ENCODE measurements at regions not wholly inside any gene's neighbourhood (a gene's known extent, or its start where the extent isn't known, plus 50 kb on each side); places are given as distances from the start of the nearest gene placed in this dataset.

- H3K4me3 ChIP-seq (ENCODE audit: low read length) = no peak overlapping the region
- DNase-seq (ENCODE audit: low read depth, low spot score) = no peak
Measured at GRCh38 chr22:34115722-34116121, 195.4 kb upstream of the LARGE1 start.

- H3K4me3 ChIP-seq (ENCODE audit: low read length) = no peak overlapping the region
- DNase-seq (ENCODE audit: low read depth, low spot score) = no peak
Measured at GRCh38 chr22:34116126-34116525, 195.8 kb upstream of the LARGE1 start.

- DNase-seq (ENCODE audit: low read depth, low spot score) = no peak
- no peak overlapping the region for H3K4me3 ChIP-seq (ENCODE audit: low read length)
Measured at GRCh38 chr22:34122042-34122441, 201.8 kb upstream of the LARGE1 start.

GRCh38 chr22:34129691-34130486 is 209.6 kb upstream of the LARGE1 start:
- no peak overlapping the region for H3K4me3 ChIP-seq (ENCODE audit: low read length)
- DNase-seq (ENCODE audit: low read depth, low spot score) = no peak

GRCh38 chr22:34135749-34136148 is 215.5 kb upstream of the LARGE1 start:
- no peak overlapping the region for H3K4me3 ChIP-seq (ENCODE audit: low read length)
- no peak for DNase-seq (ENCODE audit: low read depth, low spot score)

GRCh38 chr22:34150023-34150422 is 229.7 kb upstream of the LARGE1 start:
- DNase-seq (ENCODE audit: low read depth, low spot score) = no peak
- no peak overlapping the region for H3K4me3 ChIP-seq (ENCODE audit: low read length)

GRCh38 chr22:34159491-34159890 is 239.2 kb upstream of the LARGE1 start:
- DNase-seq (ENCODE audit: low read depth, low spot score) = no peak
- no peak overlapping the region for H3K4me3 ChIP-seq (ENCODE audit: low read length)

GRCh38 chr22:34160141-34160783 is 240.0 kb upstream of the LARGE1 start:
- DNase-seq (ENCODE audit: low read depth, low spot score) = no peak

GRCh38 chr22:34161431-34162123 is 241.3 kb upstream of the LARGE1 start:
- H3K4me3 ChIP-seq (ENCODE audit: low read length) = no peak overlapping the region
- DNase-seq (ENCODE audit: low read depth, low spot score) = no peak

More at GRCh38 chr22:34160141-34160783, 240.0 kb upstream of the LARGE1 start:
- no peak overlapping the region for H3K4me3 ChIP-seq (ENCODE audit: low read length)

- no peak for DNase-seq (ENCODE audit: low read depth, low spot score)
Measured at GRCh38 chr22:34198976-34199375, 278.7 kb upstream of the LARGE1 start.

GRCh38 chr22:34210301-34210700 is 290.0 kb upstream of the LARGE1 start:
- no peak overlapping the region for H3K4me3 ChIP-seq (ENCODE audit: low read length)
- no peak for DNase-seq (ENCODE audit: low read depth, low spot score)

More at GRCh38 chr22:34198976-34199375, 278.7 kb upstream of the LARGE1 start:
- H3K4me3 ChIP-seq (ENCODE audit: low read length) = no peak overlapping the region

GRCh38 chr22:34214372-34214771 is 294.1 kb upstream of the LARGE1 start:
- DNase-seq (ENCODE audit: low read depth, low spot score) = no peak
- no peak overlapping the region for H3K4me3 ChIP-seq (ENCODE audit: low read length)

GRCh38 chr22:34225278-34225677 is 305.0 kb upstream of the LARGE1 start:
- DNase-seq (ENCODE audit: low read depth, low spot score) = no peak
- no peak overlapping the region for H3K4me3 ChIP-seq (ENCODE audit: low read length)

GRCh38 chr22:34236527-34236926 is 316.3 kb upstream of the LARGE1 start:
- no peak overlapping the region for H3K4me3 ChIP-seq (ENCODE audit: low read length)
- peak; percentile 27 for DNase-seq (ENCODE audit: low read depth, low spot score)

GRCh38 chr22:34239421-34239820 is 319.1 kb upstream of the LARGE1 start:
- H3K4me3 ChIP-seq (ENCODE audit: low read length) = no peak overlapping the region
- no peak for DNase-seq (ENCODE audit: low read depth, low spot score)

- DNase-seq (ENCODE audit: low read depth, low spot score) = no peak
- H3K4me3 ChIP-seq (ENCODE audit: low read length) = no peak overlapping the region
Measured at GRCh38 chr22:34243023-34243422, 322.7 kb upstream of the LARGE1 start.

GRCh38 chr22:34255042-34255441 is 334.8 kb upstream of the LARGE1 start:
- DNase-seq (ENCODE audit: low read depth, low spot score) = no peak

GRCh38 chr22:34278121-34278520 is 357.8 kb upstream of the LARGE1 start:
- H3K4me3 ChIP-seq (ENCODE audit: low read length) = no peak overlapping the region
- no peak for DNase-seq (ENCODE audit: low read depth, low spot score)

More at GRCh38 chr22:34255042-34255441, 334.8 kb upstream of the LARGE1 start:
- H3K4me3 ChIP-seq (ENCODE audit: low read length) = no peak overlapping the region

GRCh38 chr22:34281738-34282137 is 361.5 kb upstream of the LARGE1 start:
- H3K4me3 ChIP-seq (ENCODE audit: low read length) = no peak overlapping the region
- DNase-seq (ENCODE audit: low read depth, low spot score) = no peak

GRCh38 chr22:34283844-34284243 is 363.6 kb upstream of the LARGE1 start:
- no peak for DNase-seq (ENCODE audit: low read depth, low spot score)
- H3K4me3 ChIP-seq (ENCODE audit: low read length) = no peak overlapping the region

Data from Jurkat, Clone E6-1 (cell line).